ENCODE measurements at regions not wholly inside any gene's neighbourhood (a gene's known extent, or its start where the extent isn't known, plus 50 kb on each side); places are given as distances from the start of the nearest gene placed in this dataset.
"Not testable (repeated sequence)": the region's sequence is repeated elsewhere in the genome, so short reads cannot be mapped to it uniquely, and the experiment has no call there.

GRCh38 chr7:68246189-68246633 is 1249.6 kb downstream of the TYW1 start:
- DNase-seq (ENCODE audit: low spot score): no peak

- DNase-seq (ENCODE audit: low spot score): no peak
These were observed 1250.5 kb downstream of the TYW1 start for GRCh38 chr7:68247126-68247525.

GRCh38 chr7:68247571-68247970 is 1250.9 kb downstream of the TYW1 start:
- no peak for DNase-seq (ENCODE audit: low spot score)

GRCh38 chr7:68248973-68249372 is 1252.3 kb downstream of the TYW1 start:
- DNase-seq (ENCODE audit: low spot score): no peak

- no peak for DNase-seq (ENCODE audit: low spot score)
These were observed 1253.0 kb downstream of the TYW1 start for GRCh38 chr7:68249611-68250010.

GRCh38 chr7:68250143-68250542 is 1253.5 kb downstream of the TYW1 start:
- DNase-seq (ENCODE audit: low spot score): no peak

- not testable (repeated sequence) for DNase-seq (ENCODE audit: low spot score)
These were observed 1258.2 kb downstream of the TYW1 start for GRCh38 chr7:68254815-68255214.

- DNase-seq (ENCODE audit: low spot score): no peak
These were observed 1259.7 kb downstream of the TYW1 start for GRCh38 chr7:68256295-68256694.

- no peak for DNase-seq (ENCODE audit: low spot score)
These were observed 1262.0 kb downstream of the TYW1 start for GRCh38 chr7:68258609-68259008.

GRCh38 chr7:68265258-68265657 is 1268.6 kb downstream of the TYW1 start:
- DNase-seq (ENCODE audit: low spot score): no peak

- no peak for DNase-seq (ENCODE audit: low spot score)
These were observed 1269.5 kb downstream of the TYW1 start for GRCh38 chr7:68266004-68266579.

GRCh38 chr7:68267486-68267885 is 1270.9 kb downstream of the TYW1 start:
- DNase-seq (ENCODE audit: low spot score): no peak

- no peak for DNase-seq (ENCODE audit: low spot score)
These were observed 1272.8 kb downstream of the TYW1 start for GRCh38 chr7:68269405-68269804.

GRCh38 chr7:68272507-68272906 is 1275.9 kb downstream of the TYW1 start:
- DNase-seq (ENCODE audit: low spot score): no peak

- no peak for DNase-seq (ENCODE audit: low spot score)
These were observed 1280.1 kb downstream of the TYW1 start for GRCh38 chr7:68276725-68277124.

- DNase-seq (ENCODE audit: low spot score): no peak
These were observed 1283.3 kb downstream of the TYW1 start for GRCh38 chr7:68279827-68280400.

GRCh38 chr7:68280931-68281330 is 1284.3 kb downstream of the TYW1 start:
- DNase-seq (ENCODE audit: low spot score): no peak

- no peak for DNase-seq (ENCODE audit: low spot score)
These were observed 1291.5 kb downstream of the TYW1 start for GRCh38 chr7:68288144-68288593.

- DNase-seq (ENCODE audit: low spot score): no peak
These were observed 1295.1 kb downstream of the TYW1 start for GRCh38 chr7:68291710-68292109.

GRCh38 chr7:68295386-68295785 is 1298.8 kb downstream of the TYW1 start:
- no peak for DNase-seq (ENCODE audit: low spot score)

- DNase-seq (ENCODE audit: low spot score): no peak
These were observed 1293.7 kb upstream of the AUTS2 start for GRCh38 chr7:68304536-68304935.

- no peak for DNase-seq (ENCODE audit: low spot score)
These were observed 1291.6 kb upstream of the AUTS2 start for GRCh38 chr7:68306692-68307107.

- no peak for DNase-seq (ENCODE audit: low spot score)
These were observed 1289.0 kb upstream of the AUTS2 start for GRCh38 chr7:68309271-68309670.

- no peak for DNase-seq (ENCODE audit: low spot score)
These were observed 1288.5 kb upstream of the AUTS2 start for GRCh38 chr7:68309806-68310205.

All from germinal center (tissue), 1 donor.